Brain microvascular endothelial cell (primary cell): ENCODE measurements at regions not wholly inside any gene's neighbourhood (a gene's known extent, or its start where the extent isn't known, plus 50 kb on each side); places are given as distances from the start of the nearest gene placed in this dataset.

ENCODE experiments used
- DNase-seq: peaks from one replicate; pipeline ENCODE4 v3.0.0-alpha.2; 2020
- H3K27ac ChIP-seq: fragments of 250-450 bp; sonication (Bioruptor Pico); 2 replicates; pipeline ENCODE4 v1.5.1; 2020; ENCODE audit warnings: mild to moderate bottlenecking, moderate library complexity
- H3K27me3 ChIP-seq: fragments of 250-450 bp; sonication (Bioruptor Pico); replicated peaks from 2 replicates; pipeline ENCODE4 v1.5.1; 2020; ENCODE audit warnings: mild to moderate bottlenecking
- H3K36me3 ChIP-seq: fragments of 250-450 bp; sonication (Bioruptor Pico); replicated peaks from 2 replicates; pipeline ENCODE4 v1.5.1; 2020; ENCODE audit warnings: mild to moderate bottlenecking
- H3K4me3 ChIP-seq: 2 replicates; pipeline ENCODE4 v1.5.1; 2011; ENCODE audit warnings: low read depth, mild to moderate bottlenecking, control low read depth, low read length, moderate library complexity
- CTCF ChIP-seq: IDR thresholded peaks from 2 replicates; pipeline ENCODE4 v1.5.1; 2011; ENCODE audit warnings: low read depth, mild to moderate bottlenecking, moderate library complexity, low read length, control low read depth, inconsistent platforms; ENCODE audit errors: missing control alignments
- in situ Hi-C: cut with HindIII; loops from 2 replicates; pipeline ENCODE4 v1.10.0; 2017; ENCODE audit warnings: low sequenced_read_pairs, low pct_ligation_motif_present

DNA sequence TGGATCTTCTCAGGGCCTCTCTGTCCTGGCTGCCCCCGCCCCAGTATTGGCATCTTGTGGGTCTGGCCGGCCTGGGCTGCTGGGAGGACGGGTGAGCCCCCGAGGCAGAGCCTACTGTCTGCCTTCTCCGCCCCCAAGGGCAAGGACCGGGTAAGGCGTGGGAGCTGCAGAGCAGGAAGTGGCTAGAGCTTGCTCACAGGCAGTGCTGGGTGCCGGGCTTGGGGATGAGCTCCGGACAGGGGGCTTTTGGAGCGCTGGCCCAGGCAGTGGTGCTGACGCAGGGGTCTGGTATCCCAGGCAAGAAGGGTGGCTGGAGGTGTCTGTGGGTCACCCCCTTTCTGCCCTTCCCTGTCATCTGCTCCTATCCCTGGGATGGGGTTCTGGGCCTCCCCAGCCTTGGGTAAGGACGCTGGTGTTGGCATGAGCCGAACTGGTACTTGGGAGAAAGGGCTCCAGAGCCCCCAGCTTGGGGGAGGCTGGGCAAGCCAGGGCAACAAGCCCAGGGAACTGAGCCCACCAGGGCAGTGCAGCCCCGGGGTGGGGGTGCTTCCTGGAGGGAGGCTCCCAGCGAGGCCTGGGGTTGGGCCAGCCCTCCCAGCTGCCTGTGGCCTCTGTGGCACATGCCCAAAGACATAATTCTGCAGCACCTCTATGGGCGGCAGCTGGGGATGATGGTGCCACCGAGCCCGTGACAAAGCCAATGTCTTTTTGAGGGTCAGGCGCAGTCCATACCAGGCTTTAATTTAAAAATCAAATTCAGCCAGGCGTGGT, 126.3 kb downstream of the KIF26A start:
- no peaks in the 10 kb centered on the region for H3K36me3 ChIP-seq
- in situ Hi-C loops, result no loop called here
- TF ChIP-seq CTCF, result no peak
- H3K27ac ChIP-seq, result no peak overlapping the region
- no peak for DNase-seq
- H3K27me3 ChIP-seq, result no peaks in the 10 kb centered on the region
- H3K4me3 ChIP-seq, result no peak overlapping the region

DNA sequence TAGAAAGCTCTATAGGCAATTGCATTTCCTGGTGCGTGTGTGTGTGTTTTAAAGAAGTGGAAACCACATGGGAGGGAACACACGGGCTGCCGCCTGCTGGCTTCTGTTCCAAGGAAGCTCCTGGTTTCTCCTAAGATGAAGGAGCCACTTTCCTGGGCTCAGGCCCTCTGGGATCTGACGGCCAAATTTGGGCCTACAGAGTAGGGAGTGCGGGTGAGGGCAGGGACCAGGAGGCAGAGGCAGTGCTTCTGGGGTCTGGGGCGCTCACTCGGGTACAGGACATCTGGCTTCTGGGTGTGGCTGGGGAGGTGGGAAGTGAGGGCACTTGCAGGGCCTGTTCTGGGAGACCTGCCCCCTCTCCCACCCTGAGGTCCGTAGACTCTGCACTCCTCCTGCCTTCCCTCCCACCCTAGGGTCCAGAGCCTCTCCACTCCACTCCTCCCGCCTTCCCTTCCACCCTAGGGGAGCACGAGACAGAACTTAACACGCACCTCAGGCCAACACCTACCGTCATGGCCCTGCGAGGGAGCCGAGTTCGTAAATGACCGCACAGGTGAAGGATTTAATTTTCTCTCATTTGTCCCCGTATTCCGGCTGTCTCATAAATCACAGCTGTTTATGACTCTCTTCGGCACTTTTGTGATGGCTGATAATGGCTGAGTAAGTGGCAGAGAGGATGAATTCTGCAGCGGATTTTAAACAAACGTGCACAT, 127.7 kb downstream of the KIF26A start:
- DNase-seq, result no peak
- H3K4me3 ChIP-seq, result no peak overlapping the region
- no peak overlapping the region for H3K27ac ChIP-seq
- no peaks in the 10 kb centered on the region for H3K36me3 ChIP-seq
- TF ChIP-seq CTCF, result no peak
- H3K27me3 ChIP-seq, result no peaks in the 10 kb centered on the region
- in situ Hi-C loops, result no loop called here

DNA sequence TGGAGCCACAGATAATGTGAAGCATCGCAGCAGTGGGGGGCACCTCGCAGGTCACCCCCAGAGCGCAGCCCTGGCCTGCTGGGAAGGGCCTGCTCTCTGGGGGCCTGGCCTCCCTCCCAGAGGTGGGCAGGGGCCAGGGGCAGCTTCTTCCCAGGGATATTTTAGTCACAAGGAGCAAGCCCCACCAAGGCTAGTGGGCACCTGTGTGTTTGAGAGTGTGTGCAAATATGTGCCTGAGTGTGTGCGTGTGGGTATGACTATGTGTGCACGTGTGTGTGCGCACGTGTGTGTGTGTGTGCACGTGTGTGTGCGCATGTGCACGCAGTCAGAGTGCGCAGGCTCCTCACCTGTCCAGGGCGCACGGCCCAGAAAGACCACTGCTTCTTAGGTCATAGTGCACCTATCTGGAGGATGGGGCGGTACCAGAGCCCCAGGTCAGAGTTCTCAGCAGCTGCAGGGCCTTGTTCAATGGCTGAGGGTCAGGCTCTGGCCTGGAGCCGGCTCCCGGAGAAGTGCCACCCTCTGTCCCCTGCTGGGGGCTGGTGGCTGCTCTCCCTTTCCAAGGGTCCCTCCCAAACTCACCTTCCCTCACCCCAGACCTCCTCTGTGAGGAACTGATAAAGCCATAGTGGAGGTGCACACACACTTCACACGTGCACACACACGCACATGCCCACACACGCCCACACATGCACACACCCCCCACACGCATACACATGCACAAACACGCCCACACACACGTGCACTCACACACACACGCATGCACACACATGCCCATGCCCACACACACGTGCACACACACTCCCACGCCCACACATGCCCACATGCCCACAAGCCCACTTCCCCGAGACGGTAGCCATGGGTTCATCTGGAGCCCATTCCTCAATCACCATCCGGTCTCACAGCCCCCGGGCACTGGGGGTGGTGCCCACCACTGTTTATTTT, 128.5 kb downstream of the KIF26A start:
- TF ChIP-seq CTCF, result no peak
- in situ Hi-C loops, result no loop called here
- no peak overlapping the region for H3K27ac ChIP-seq
- no peak for DNase-seq
- H3K27me3 ChIP-seq, result no peaks in the 10 kb centered on the region
- no peaks in the 10 kb centered on the region for H3K36me3 ChIP-seq
- no peak overlapping the region for H3K4me3 ChIP-seq

DNA sequence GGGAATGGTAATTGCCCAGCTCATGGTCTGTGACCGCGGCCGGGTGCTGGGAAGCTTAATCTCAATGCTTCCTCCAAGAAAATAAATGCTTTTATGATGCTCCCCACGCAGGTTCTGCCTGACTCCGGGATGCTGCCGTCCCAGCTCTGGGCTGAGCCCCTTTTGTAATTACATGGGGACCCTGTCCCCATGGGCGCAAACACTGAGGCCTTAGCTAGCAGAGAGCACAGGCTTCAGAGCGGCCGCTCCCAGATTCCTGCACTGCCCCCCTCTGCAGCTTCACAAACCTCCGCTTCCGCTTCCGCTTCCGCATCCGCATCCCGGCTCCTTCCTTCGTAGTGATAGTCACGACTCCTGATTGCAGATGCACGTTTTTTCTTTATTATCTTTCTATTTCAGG, 129.5 kb downstream of the KIF26A start:
- H3K27me3 ChIP-seq, result no peaks in the 10 kb centered on the region
- no peak for DNase-seq
- no peaks in the 10 kb centered on the region for H3K36me3 ChIP-seq
- H3K27ac ChIP-seq, result no peak overlapping the region
- no peak overlapping the region for H3K4me3 ChIP-seq
- in situ Hi-C loops, result no loop called here
- no peak for TF ChIP-seq CTCF

DNA sequence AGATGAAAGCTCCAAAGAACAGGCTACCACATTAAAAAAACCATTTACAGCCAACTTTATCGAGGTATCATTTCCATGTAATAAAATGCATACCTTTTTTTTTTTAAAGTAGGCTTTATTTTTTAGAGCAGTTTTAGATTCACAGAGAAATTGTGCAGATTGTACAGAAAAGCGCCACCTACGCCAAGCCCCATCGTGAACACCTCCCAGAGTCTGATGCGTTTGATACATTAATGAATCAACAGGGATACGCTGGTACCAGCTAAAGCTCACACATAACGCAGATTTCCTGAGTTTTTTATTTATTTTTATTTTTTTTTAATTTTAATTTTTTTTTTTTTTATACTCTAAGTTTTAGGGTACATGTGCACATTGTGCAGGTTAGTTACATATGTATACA, 129.9 kb downstream of the KIF26A start:
- Histone ChIP-seq H3K36me3 (no peaks in the 10 kb centered on the region), H3K4me3 (no peak overlapping the region), H3K27ac (no peak overlapping the region), H3K27me3 (no peaks in the 10 kb centered on the region)
- in situ Hi-C loops, result no loop called here
- TF ChIP-seq CTCF, result no peak
- DNase-seq, result no peak
